Body of pancreas (tissue), 4 donors: ENCODE measurements at regions not wholly inside any gene's neighbourhood (a gene's known extent, or its start where the extent isn't known, plus 50 kb on each side); places are given as distances from the start of the nearest gene placed in this dataset.
A peak's percentile ranks its signal among the peaks of the same experiment; 100 is the strongest.
"Not testable (repeated sequence)": the region's sequence is repeated elsewhere in the genome, so short reads cannot be mapped to it uniquely, and the experiment has no call there.

ENCODE experiments used
- ATAC-seq: fragments of 150-250 bp; one replicate; pipeline ENCODE4 v1.9.1; 2016
- DNase-seq, 4 donors: peaks; one replicate each; pipeline ENCODE4 v3.0.0-alpha.2; 2019
- H3K27ac ChIP-seq, 4 donors: fragments of 200-600 bp; sonication (generic); 1 replicate in 3 of 4; 2 replicates in 1 of 4; pipeline versions ENCODE4 v1.5.1 to v1.6.1; 2016 to 2019; ENCODE audit warnings: mild to moderate bottlenecking in 1 of 4, mixed read lengths in 1 of 4, moderate library complexity in 1 of 4
- H3K27me3 ChIP-seq, 2 donors: fragments of 200-600 bp; sonication (generic); one replicate each; pipeline ENCODE4 v1.6.0; 2016; ENCODE audit warnings: mild to moderate bottlenecking in 1 of 2
- H3K36me3 ChIP-seq, 2 donors: fragments of 200-600 bp; sonication (generic); replicated peaks in 1 of 2; 2 replicates each; pipeline ENCODE4 v1.5.1; 2016; ENCODE audit warnings: low read depth in 2 of 2; ENCODE audit not compliant: insufficient read depth in 1 of 2
- H3K4me1 ChIP-seq: fragments of 200-600 bp; sonication (generic); one replicate; pipeline ENCODE4 v1.6.0; 2016
- H3K4me3 ChIP-seq, 2 donors: fragments of 200-600 bp; sonication (generic); 1 replicate in 1 of 2; 2 replicates in 1 of 2; pipeline ENCODE4 v1.5.1; 2016 to 2019
- H3K9me3 ChIP-seq, 3 donors: fragments of 200-600 bp; sonication (generic); 1 replicate in 2 of 3; 2 replicates in 1 of 3; pipeline ENCODE4 v1.5.1; 2016
- CTCF ChIP-seq, 7 experiments: fragments of 450-650 bp in 4 of 7; fragments of 200-600 bp in 3 of 7; sonication (generic) in 3 of 7; IDR thresholded peaks; one replicate each; pipeline ENCODE4 v1.5.1; 2016 to 2019; ENCODE audit warnings: antibody characterized with exemption in 7 of 7
- POLR2A ChIP-seq, 3 donors: fragments of 450-650 bp; IDR thresholded peaks; one replicate each; pipeline ENCODE4 v1.6.1; 2016; ENCODE audit warnings: antibody characterized with exemption in 3 of 3, mild to moderate bottlenecking in 2 of 3
- WGBS, 2 donors: methylation state at CpG; one replicate each; pipeline ENCODE4 v1.1.5; 2017; 5-methylcytosine and 5-hydroxymethylcytosine counted together
- intact Hi-C: fragments of 100-400 bp; cut with DNase I; formaldehyde crosslinking; loops from one replicate; pipeline ENCODE4 v1.15.1; 2023

GRCh38 chr2:191500884-191501560 is 176.9 kb upstream of the NABP1 start:
- intact Hi-C loops, result loop anchor here (5.0 kb wide), 2 partner anchors 269 to 334 kb away; no protein-coding TSS in a partner anchor
- Histone ChIP-seq H3K4me3 (no peak overlapping the region), H3K36me3 (no peaks in the 10 kb centered on the region), H3K9me3 (no peaks in the 10 kb centered on the region), H3K27ac (peak overlapping the region in 3 of 4 donors; percentile 21 to 56 (median 37)), H3K27me3 (no peaks in the 10 kb centered on the region), H3K4me1 (peaks cover 39% of the 10 kb centered on the region)
- 44% methylated on average over 8 to 9 of the region's 9 CpGs for WGBS, 2 donors
- DNase-seq (peak in 2 of 4 donors; percentile 10 to 23), ATAC-seq (peak; percentile 43)
- TF ChIP-seq CTCF (IDR thresholded peaks at IDR 0.05) (no peak), POLR2A (IDR thresholded peaks at IDR 0.05) (no peak)

- 37 to 39% methylated on average over 3 of the region's 3 CpGs for WGBS, 2 donors
- DNase-seq (no peak), ATAC-seq (peak; percentile 68)
- TF ChIP-seq POLR2A (IDR thresholded peaks at IDR 0.05) (no peak), CTCF (IDR thresholded peaks at IDR 0.05) (peak; percentile 42 to 88 (median 82))
- H3K4me1 ChIP-seq, result peaks cover 39% of the 10 kb centered on the region
- no peaks in the 10 kb centered on the region for H3K27me3 ChIP-seq
- H3K36me3 ChIP-seq, result no peaks in the 10 kb centered on the region
- H3K4me3 ChIP-seq, result no peak overlapping the region
- no peaks in the 10 kb centered on the region for H3K9me3 ChIP-seq
- intact Hi-C loops, result loop anchor here (5.0 kb wide), 2 partner anchors 269 to 334 kb away; no protein-coding TSS in a partner anchor
- peak overlapping the region in 3 of 4 donors; percentile 21 to 56 (median 37) for H3K27ac ChIP-seq
These were observed 176.3 kb upstream of the NABP1 start for GRCh38 chr2:191501561-191502168.

- Histone ChIP-seq H3K27me3 (no peaks in the 10 kb centered on the region), H3K27ac (no peak overlapping the region), H3K4me1 (peaks cover 1% of the 10 kb centered on the region), H3K9me3 (no peaks in the 10 kb centered on the region), H3K4me3 (no peak overlapping the region), H3K36me3 (no peaks in the 10 kb centered on the region)
- DNase-seq, result no peak
- WGBS, 2 donors, result 84 to 96% methylated on average over 3 of the region's 3 CpGs
- no peak for ATAC-seq
- intact Hi-C loops, result no loop called here
- TF ChIP-seq CTCF (IDR thresholded peaks at IDR 0.05) (no peak), POLR2A (IDR thresholded peaks at IDR 0.05) (no peak)
These were observed 171.4 kb upstream of the NABP1 start for GRCh38 chr2:191506515-191506914.

DNA sequence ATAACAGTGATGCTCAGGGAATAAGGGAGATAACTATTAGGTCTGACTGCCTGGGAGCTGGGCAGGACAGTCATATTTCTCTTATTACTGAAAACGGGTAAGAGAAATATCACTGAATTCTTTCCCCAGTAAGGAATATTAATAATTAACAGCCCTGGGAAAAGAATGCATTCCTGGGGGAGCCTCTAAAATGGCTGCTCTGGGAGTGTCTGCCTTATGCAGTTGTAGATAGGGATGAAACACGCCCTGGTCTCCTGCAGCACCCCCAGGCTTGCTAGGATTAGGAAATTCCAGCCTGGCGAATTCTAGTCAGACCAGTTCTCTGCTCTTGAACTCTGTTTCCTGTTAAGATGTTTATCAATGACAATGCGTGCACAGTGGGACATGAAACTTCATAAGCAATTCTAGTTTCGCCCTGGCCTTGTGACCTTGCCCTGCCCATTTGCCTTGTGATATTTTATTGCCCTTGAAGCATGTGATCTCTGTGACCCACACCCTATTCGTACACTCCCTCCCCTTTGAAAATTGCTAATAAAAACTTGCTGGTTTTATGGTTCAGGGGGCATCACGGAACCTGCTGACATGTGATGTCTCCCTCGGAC is 170.6 kb upstream of the NABP1 start:
- H3K4me3 ChIP-seq, H3K27me3 ChIP-seq, H3K4me1 ChIP-seq, ATAC-seq, H3K27ac ChIP-seq, DNase-seq, H3K9me3 ChIP-seq, intact Hi-C loops, H3K36me3 ChIP-seq: not testable (repeated sequence)
- 69 to 76% methylated on average over 8 of the region's 8 CpGs for whole genome bisulfite sequencing, 2 donors

DNA sequence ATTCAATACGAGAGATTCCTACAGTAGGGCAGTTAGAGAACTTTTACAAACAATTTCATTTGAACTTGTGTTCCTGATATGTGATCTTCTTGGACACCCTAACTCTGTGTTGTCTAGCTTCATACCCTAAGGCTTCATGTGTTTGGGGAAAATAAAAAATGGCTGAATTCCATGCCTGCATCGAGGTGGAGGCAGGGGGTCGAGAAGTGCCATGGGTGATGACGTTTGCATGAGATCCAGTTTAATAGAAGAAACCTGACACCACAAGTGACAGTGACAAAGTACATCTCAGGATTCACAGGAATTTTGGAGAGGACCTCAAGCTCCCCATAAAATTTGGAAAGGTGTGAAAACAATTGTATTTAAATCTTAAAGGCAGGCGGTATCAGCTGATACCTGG is 169.2 kb upstream of the NABP1 start:
- no peak overlapping the region for H3K27ac ChIP-seq
- H3K27me3 ChIP-seq, result no peaks in the 10 kb centered on the region
- intact Hi-C loops, result no loop called here
- TF ChIP-seq POLR2A (IDR thresholded peaks at IDR 0.05), result no peak
- no peak for TF ChIP-seq CTCF (IDR thresholded peaks at IDR 0.05)
- H3K9me3 ChIP-seq, result no peaks in the 10 kb centered on the region
- ATAC-seq (no peak), DNase-seq (no peak)
- no peaks in the 10 kb centered on the region for H3K36me3 ChIP-seq
- H3K4me1 ChIP-seq, result no peaks in the 10 kb centered on the region
- WGBS, 2 donors, result 77 to 84% methylated on average over 5 of the region's 5 CpGs
- H3K4me3 ChIP-seq, result no peak overlapping the region
